ENCODE measurements at regions not wholly inside any gene's neighbourhood (a gene's known extent, or its start where the extent isn't known, plus 50 kb on each side); places are given as distances from the start of the nearest gene placed in this dataset.
"Not testable (repeated sequence)": the region's sequence is repeated elsewhere in the genome, so short reads cannot be mapped to it uniquely, and the experiment has no call there.

DNA sequence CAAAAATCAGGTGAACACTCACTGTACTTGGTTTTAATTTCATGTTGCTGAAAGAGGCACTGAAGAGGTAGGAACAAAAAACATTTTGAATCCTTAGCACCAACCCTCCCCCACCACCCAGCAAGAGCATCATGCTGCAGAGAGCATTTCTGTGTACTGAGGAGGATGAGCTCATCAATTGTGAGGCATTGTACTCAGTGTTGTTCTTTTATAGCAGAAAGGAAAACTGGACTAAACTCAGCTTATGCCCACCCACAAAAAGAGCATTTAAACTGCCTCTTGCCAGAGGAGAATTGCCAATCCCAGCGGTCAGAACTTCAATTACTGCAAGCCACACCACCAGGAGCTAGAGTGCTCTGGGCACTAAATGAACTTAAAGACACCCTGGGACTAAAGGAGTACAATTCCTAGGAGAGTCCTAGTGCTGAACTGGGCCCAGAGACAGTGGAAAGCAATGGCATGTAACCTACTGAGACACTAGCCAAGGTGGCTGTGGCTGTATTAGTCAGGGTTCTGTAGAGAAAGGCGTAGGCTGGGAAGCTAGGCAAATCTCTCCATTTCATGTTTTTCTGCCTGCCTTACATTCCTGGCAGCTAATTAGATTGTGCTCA, 280.7 kb upstream of the KLHL4 start:
- no peak for DNase-seq (ENCODE audit: low spot score in 2 of 2)
- no peak for FAIRE-seq

DNA sequence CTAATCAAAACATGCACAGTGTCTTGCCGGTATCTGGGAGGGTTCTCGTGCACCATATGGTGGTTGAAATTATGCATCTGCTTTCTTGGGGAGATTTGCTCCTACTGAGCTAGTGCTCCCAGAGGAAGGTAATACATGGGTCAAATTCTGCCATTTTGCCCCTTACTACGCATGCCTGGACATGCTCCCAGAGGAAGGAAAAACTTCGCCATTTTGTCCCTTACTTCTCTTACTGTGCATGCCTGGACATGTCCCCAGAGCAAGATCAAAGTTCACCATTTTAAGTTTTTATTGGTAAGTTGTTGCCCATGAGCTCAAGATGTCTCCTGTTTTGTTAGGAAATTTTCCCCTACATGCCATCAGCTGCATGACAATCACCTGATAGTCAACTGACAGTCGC, 252.1 kb upstream of the KLHL4 start:
- DNase-seq (ENCODE audit: low spot score in 2 of 2) = no peak
- FAIRE-seq = no peak

DNA sequence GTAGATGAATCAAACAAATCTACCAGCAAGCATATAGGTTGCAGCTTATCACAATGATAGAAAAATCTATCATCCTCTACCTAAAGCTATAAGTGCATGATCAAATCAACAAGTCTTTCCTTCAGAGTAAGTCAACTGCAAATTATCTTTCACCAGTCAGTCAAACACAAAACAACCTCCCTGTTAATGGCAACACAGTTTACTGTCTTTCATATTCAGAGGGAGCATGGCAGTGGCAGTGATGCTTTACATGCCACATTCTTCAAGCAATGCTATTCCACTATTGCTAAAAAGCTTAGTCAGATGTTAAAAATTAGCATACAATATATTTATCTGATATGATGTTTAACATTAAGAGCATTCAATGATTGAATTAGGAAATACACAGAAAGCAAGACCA, 245.1 kb upstream of the KLHL4 start:
- no peak for FAIRE-seq
- no peak for DNase-seq (ENCODE audit: low spot score in 2 of 2)

- FAIRE-seq (peak; percentile 98), DNase-seq (ENCODE audit: low spot score in 2 of 2) (peak in 1 of 2 donors; percentile 0)
Observed at GRCh38 chrX:87299563-87300160, 217.9 kb upstream of the KLHL4 start.

GRCh38 chrX:87310780-87311179, 206.8 kb upstream of the KLHL4 start:
- DNase-seq (ENCODE audit: low spot score in 2 of 2) (no peak), FAIRE-seq (peak; percentile 43)

DNA sequence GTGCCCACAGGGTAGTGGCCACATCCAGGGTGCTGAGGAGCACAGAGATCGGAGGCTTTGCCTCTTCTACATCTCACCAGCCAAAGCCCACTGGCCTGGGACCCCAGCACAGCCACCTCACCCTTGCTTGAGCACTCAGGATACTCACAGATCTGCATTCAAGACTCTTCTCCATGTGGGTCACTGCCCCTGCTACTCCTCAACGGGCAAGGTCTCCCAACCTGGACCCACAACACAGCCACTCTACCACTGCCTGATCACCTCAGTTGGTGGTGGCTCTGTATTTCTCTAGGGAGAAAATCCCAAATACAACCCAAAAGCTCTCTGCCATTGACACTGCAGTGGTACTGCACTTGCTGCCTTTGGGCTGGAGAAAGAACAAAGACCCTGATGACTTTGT, 190.3 kb upstream of the KLHL4 start:
- DNase-seq (ENCODE audit: low spot score in 2 of 2) (no peak), FAIRE-seq (no peak)

- DNase-seq (ENCODE audit: low spot score in 2 of 2) (no peak), FAIRE-seq (no peak)
Observed at GRCh38 chrX:87337267-87337666, 180.3 kb upstream of the KLHL4 start.

DNA sequence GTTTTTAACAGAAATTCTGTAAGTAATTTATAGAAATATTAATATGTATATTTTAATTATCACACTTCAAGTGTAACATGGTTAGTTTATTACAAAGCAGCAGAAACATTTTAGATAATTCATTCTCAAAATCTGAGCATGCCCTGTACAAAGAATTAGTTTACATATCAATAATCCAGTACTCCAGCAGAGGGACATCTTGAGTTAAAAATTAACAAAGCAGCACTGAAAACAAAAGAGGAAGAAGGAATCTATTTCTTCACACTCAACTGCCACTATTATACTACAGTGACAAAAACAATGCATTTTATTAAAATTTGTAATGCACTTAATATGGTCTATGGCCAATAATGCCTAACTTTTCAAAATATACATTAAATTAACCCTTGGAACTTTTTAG, 179.1 kb upstream of the KLHL4 start:
- FAIRE-seq (peak; percentile 82), DNase-seq (ENCODE audit: low spot score in 2 of 2) (peak in 1 of 2 donors; percentile 0)

GRCh38 chrX:87370865-87371264, 146.7 kb upstream of the KLHL4 start:
- FAIRE-seq = no peak
- DNase-seq (ENCODE audit: low spot score in 2 of 2) = no peak

GRCh38 chrX:87374324-87374723, 143.3 kb upstream of the KLHL4 start:
- FAIRE-seq = no peak
- no peak for DNase-seq (ENCODE audit: low spot score in 2 of 2)

DNA sequence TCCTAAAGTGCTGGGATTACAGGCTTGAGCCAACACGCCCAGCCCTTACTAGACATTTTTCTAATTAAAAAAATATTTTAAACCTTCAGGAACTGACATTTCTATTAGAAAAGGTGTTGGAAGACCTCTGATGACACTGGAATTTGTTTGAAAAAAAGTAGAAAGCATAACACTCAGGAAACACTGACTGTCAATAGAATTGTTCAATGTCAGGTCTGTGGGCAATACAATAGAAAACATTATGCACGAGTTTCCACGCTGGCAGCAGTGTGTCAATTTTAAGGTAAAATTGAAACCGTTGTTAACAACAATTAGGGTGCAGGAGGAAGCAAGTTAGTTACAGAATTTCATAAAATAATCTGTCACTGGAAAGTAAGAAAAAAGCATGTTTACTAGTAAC, 140.7 kb upstream of the KLHL4 start:
- FAIRE-seq (no peak), DNase-seq (ENCODE audit: low spot score in 2 of 2) (no peak)

- DNase-seq (ENCODE audit: low spot score in 2 of 2) (no peak), FAIRE-seq (no peak)
Observed at GRCh38 chrX:87388381-87388780, 129.2 kb upstream of the KLHL4 start.

DNA sequence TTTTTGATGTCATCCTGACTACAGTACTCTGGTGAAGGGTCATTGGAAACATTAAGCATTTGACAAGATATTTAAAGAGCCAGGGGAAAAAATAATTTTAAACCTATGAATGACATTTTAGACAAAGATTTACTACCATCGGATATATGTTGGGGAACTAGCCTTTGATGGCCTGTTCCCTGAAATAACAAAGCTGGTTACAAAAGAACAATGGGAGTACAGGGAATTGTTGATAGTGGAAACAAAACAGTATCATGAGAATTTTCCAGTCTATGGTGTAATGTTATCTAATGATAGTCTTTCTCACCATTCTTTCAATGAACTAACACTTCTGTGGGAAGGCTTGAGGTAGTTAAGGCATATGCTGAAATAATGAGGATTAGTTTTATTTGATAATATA, 125.9 kb upstream of the KLHL4 start:
- no peak for DNase-seq (ENCODE audit: low spot score in 2 of 2)
- no peak for FAIRE-seq

GRCh38 chrX:87392369-87392768, 125.2 kb upstream of the KLHL4 start:
- DNase-seq (ENCODE audit: low spot score in 2 of 2) (no peak), FAIRE-seq (no peak)

- FAIRE-seq (no peak), DNase-seq (ENCODE audit: low spot score in 2 of 2) (no peak)
Observed at GRCh38 chrX:87397103-87397886, 120.3 kb upstream of the KLHL4 start.

- FAIRE-seq (no peak), DNase-seq (ENCODE audit: low spot score in 2 of 2) (no peak)
Observed at GRCh38 chrX:87402256-87402655, 115.3 kb upstream of the KLHL4 start.

GRCh38 chrX:87403551-87403950, 114.1 kb upstream of the KLHL4 start:
- DNase-seq (ENCODE audit: low spot score in 2 of 2) (no peak), FAIRE-seq (no peak)

DNA sequence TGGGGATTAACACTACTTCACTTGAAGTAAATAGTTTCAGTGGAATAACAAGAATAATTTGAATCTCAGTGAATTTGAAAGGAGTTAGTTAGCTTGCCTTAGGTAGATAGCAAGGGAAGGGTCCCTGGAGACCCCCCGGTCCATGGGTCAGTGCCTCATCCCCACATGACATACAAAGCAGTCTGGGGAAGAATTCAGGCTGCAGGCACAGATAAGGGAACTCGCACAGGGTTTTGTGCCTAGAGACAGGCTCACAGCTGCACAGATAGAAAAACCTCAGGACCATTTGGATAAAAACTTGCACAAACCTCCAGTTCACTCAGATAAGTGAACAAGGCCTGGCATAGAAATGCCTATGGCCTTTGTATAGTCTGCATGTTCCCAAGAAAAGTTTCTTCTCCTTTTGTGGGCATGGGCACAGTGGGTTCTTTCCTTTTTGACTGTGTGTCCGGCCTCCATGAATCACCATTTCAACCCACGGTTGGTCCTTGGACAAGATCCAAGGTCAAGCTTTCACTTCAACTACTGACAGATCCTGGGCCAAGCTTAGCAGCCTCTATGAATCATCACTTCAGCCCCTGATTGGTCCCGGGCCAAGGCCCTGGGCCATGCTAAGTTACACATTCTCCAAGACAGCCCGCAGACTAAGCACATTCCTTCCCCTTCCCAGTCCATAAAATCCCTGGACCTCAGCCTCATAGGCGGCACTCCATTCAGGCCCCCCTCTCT, 108.3 kb upstream of the KLHL4 start:
- no peak for DNase-seq (ENCODE audit: low spot score in 2 of 2)
- FAIRE-seq = no peak

- DNase-seq (ENCODE audit: low spot score in 2 of 2) = no peak
- no peak for FAIRE-seq
Observed at GRCh38 chrX:87425618-87426017, 92.0 kb upstream of the KLHL4 start.

GRCh38 chrX:87434618-87435017, 83.0 kb upstream of the KLHL4 start:
- DNase-seq (ENCODE audit: low spot score in 2 of 2) (no peak), FAIRE-seq (no peak)

DNA sequence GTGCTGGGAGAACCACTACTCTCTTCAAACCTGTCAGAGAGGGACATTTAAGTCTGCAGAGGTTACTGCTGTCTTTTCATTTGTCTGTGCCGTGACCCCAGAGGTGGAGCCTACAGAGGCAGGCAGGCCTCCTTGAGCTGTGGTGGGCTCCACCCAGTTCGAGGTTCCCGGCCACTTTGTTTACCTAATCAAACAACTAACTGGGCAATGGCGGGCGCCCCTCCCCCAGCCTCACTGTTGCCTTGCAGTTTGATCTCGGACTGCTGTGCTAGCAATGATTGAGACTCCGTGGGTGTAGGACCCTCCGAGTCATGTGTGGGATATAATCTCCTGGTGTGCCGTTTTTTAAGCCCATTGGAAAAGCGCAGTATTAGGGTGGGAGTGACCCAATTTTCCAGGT, 69.0 kb upstream of the KLHL4 start:
- not testable (repeated sequence) for FAIRE-seq

More for the DNA sequence above, 69.0 kb upstream of the KLHL4 start:
- DNase-seq (ENCODE audit: low spot score in 2 of 2) = not testable (repeated sequence)

All from frontal cortex (tissue), 3 donors.